OCI-LY7 (cell line): ENCODE measurements at regions not wholly inside any gene's neighbourhood (a gene's known extent, or its start where the extent isn't known, plus 50 kb on each side); places are given as distances from the start of the nearest gene placed in this dataset.

ENCODE experiments used
- BruUV-seq: library from RNA; stranded (reverse); fragments of 400-500 nt; replicated peaks from 2 replicates; lab custom pipeline; 2021; lab: Mats Ljungman, UMichigan
- CTCF ChIA-PET: fragments of 300-600 bp; sonication (Branson Sonifier 250); formaldehyde crosslinking; loops from one replicate; lab custom pipeline; 2022; ENCODE audit warnings: antibody characterized with exemption; ENCODE audit not compliant: unreplicated experiment; lab: Charles Lee
- POLR2A ChIA-PET: fragments of 300-600 bp; sonication (Branson Sonifier 250); formaldehyde crosslinking; loops from one replicate; lab custom pipeline; 2022; ENCODE audit warnings: antibody characterized with exemption; lab: Charles Lee
- DNase-seq: peaks from one replicate; pipeline ENCODE4 v3.0.0-alpha.2; 2015; ENCODE audit warnings: low spot score
- H2AFZ ChIP-seq: fragments of 200-600 bp; sonication (generic), shearing (Covaris generic); 2 replicates; pipeline ENCODE4 v1.6.1; 2014; ENCODE audit warnings: mild to moderate bottlenecking, antibody characterized with exemption, low read length, moderate library complexity
- H3K27ac ChIP-seq: fragments of 200-600 bp; sonication (generic); 2 replicates; pipeline ENCODE4 v1.5.1; 2014; ENCODE audit warnings: mixed run types, low read depth, mild to moderate bottlenecking, moderate library complexity, low read length, inconsistent platforms; ENCODE audit not compliant: poor library complexity, severe bottlenecking
- H3K36me3 ChIP-seq: fragments of 200-600 bp; sonication (generic); 2 replicates; pipeline ENCODE4 v1.6.1; 2014; ENCODE audit warnings: mild to moderate bottlenecking, antibody characterized with exemption, low read length, moderate library complexity, mixed read lengths; ENCODE audit not compliant: insufficient read depth
- H3K4me1 ChIP-seq: fragments of 200-600 bp; sonication (generic); 2 replicates; pipeline ENCODE4 v1.5.1; 2014; ENCODE audit warnings: mild to moderate bottlenecking, low read length; ENCODE audit not compliant: insufficient read depth, poor library complexity, severe bottlenecking
- H3K4me2 ChIP-seq: fragments of 200-600 bp; sonication (generic); 2 replicates; pipeline ENCODE4 v1.6.1; 2014; ENCODE audit warnings: mild to moderate bottlenecking, low read length
- H3K4me3 ChIP-seq: fragments of 200-600 bp; sonication (generic); 2 replicates; pipeline ENCODE4 v1.5.1; 2014; ENCODE audit warnings: mild to moderate bottlenecking, low read depth, low read length; ENCODE audit not compliant: poor library complexity, severe bottlenecking
- H3K79me2 ChIP-seq: fragments of 200-600 bp; sonication (generic); 2 replicates; pipeline ENCODE4 v1.6.1; 2016; ENCODE audit warnings: low read depth, mild to moderate bottlenecking, low read length, moderate library complexity, mixed read lengths; ENCODE audit not compliant: insufficient read depth
- H3K9me2 ChIP-seq: fragments of 200-600 bp; sonication (generic); 2 replicates; pipeline ENCODE4 v1.6.1; 2016; ENCODE audit warnings: mild to moderate bottlenecking, low read length, mixed read lengths; ENCODE audit not compliant: insufficient read depth
- H3K9me3 ChIP-seq: fragments of 200-600 bp; sonication (generic); 2 replicates; pipeline ENCODE4 v1.6.1; 2014; ENCODE audit warnings: mild to moderate bottlenecking, mixed run types, low read length, mixed read lengths
- H4K20me1 ChIP-seq: fragments of 200-600 bp; sonication (generic); 2 replicates; pipeline ENCODE4 v1.6.1; 2014; ENCODE audit warnings: mild to moderate bottlenecking, antibody characterized with exemption, low read length, moderate library complexity, mixed read lengths; ENCODE audit not compliant: insufficient read depth
- CTCF ChIP-seq: fragments of 200-600 bp; sonication (generic); conservative IDR thresholded peaks from 2 replicates; pipeline ENCODE4 v1.5.1; 2014; ENCODE audit warnings: mild to moderate bottlenecking, antibody characterized with exemption, low read length, moderate library complexity, mixed read lengths
- EZH2phosphoT487 ChIP-seq: fragments of 200-600 bp; sonication (generic); IDR thresholded peaks from 2 replicates; pipeline ENCODE4 v1.6.1; 2018; ENCODE audit warnings: low read depth, borderline replicate concordance, mild to moderate bottlenecking, mixed run types, antibody characterized with exemption, low read length, moderate library complexity, mixed read lengths
- intact Hi-C: fragments of 100-400 bp; cut with micrococcal nuclease; formaldehyde crosslinking; loops from one replicate; pipeline ENCODE4 v1.10.0; 2022; ENCODE audit not compliant: unreplicated experiment

- DNase-seq = no peak
- Histone ChIP-seq H3K4me1 (no peaks in the 10 kb centered on the region), H3K9me2 (no peaks in the 10 kb centered on the region), H3K36me3 (no peaks in the 10 kb centered on the region), H2AFZ (no peak overlapping the region), H3K27ac (no peak overlapping the region), H4K20me1 (no peaks in the 10 kb centered on the region), H3K9me3 (no peaks in the 10 kb centered on the region), H3K4me3 (no peak overlapping the region), H3K79me2 (no peaks in the 10 kb centered on the region), H3K4me2 (no peak overlapping the region)
- BruUV-seq = no TSS peak
- TF ChIP-seq EZH2phosphoT487 (no peak), CTCF (no peak)
- CTCF ChIA-PET = no interaction called here
- intact Hi-C loops = no loop called here
- POLR2A ChIA-PET = no interaction called here
These were observed 134.9 kb upstream of the CEP162 start for GRCh38 chr6:84362193-84362821.

- Histone ChIP-seq H3K9me2 (no peaks in the 10 kb centered on the region), H4K20me1 (no peaks in the 10 kb centered on the region), H3K4me1 (no peaks in the 10 kb centered on the region), H3K36me3 (no peaks in the 10 kb centered on the region), H3K79me2 (no peaks in the 10 kb centered on the region), H2AFZ (no peak overlapping the region), H3K4me3 (no peak overlapping the region), H3K9me3 (no peaks in the 10 kb centered on the region), H3K4me2 (no peak overlapping the region), H3K27ac (no peak overlapping the region)
- BruUV-seq = no TSS peak
- ChIA-PET CTCF (no interaction called here), POLR2A (interaction anchor here (0.6 to 0.9 kb wide), 2 partner anchors 10 to 549 kb away, joined by 3 read pairs; no protein-coding TSS in a partner anchor)
- TF ChIP-seq CTCF (no peak), EZH2phosphoT487 (no peak)
- no peak for DNase-seq
- intact Hi-C loops = no loop called here
These were observed 134.1 kb upstream of the CEP162 start for GRCh38 chr6:84361372-84362192.

- no peak overlapping the region for H2AFZ ChIP-seq
- no peak overlapping the region for H3K4me2 ChIP-seq
- BruUV-seq = no TSS peak
- ChIA-PET CTCF (no interaction called here), POLR2A (no interaction called here)
- no peaks in the 10 kb centered on the region for H3K36me3 ChIP-seq
- no peaks in the 10 kb centered on the region for H4K20me1 ChIP-seq
- TF ChIP-seq EZH2phosphoT487 (no peak), CTCF (no peak)
- intact Hi-C loops = no loop called here
- no peak for DNase-seq
- no peaks in the 10 kb centered on the region for H3K9me3 ChIP-seq
- H3K4me3 ChIP-seq = no peak overlapping the region
- no peaks in the 10 kb centered on the region for H3K9me2 ChIP-seq
- no peaks in the 10 kb centered on the region for H3K79me2 ChIP-seq
- H3K27ac ChIP-seq = no peak overlapping the region
- no peaks in the 10 kb centered on the region for H3K4me1 ChIP-seq
These were observed 132.6 kb upstream of the CEP162 start for GRCh38 chr6:84360039-84360438.
